Esophagus muscularis mucosa (tissue), 4 donors: ENCODE measurements at regions not wholly inside any gene's neighbourhood (a gene's known extent, or its start where the extent isn't known, plus 50 kb on each side); places are given as distances from the start of the nearest gene placed in this dataset.

Experiments
- EP300 ChIP-seq: sonication (generic); formaldehyde crosslinking; IDR thresholded peaks from one replicate; pipeline ENCODE4 v1.6.1; 2017; ENCODE audit warnings: antibody characterized with exemption
- POLR2A ChIP-seq: fragments of 450-650 bp; IDR thresholded peaks from one replicate; pipeline ENCODE4 v1.6.1; 2017; ENCODE audit warnings: antibody characterized with exemption, moderate library complexity, mild to moderate bottlenecking, low read depth
- TF ChIP-seq, protein P1 (sequence below), 3 experiments: fragments of 200-600 bp in 2 of 3; fragments of 450-650 bp in 1 of 3; sonication (generic) in 2 of 3; IDR thresholded peaks; one replicate each; pipeline ENCODE4 v1.5.1; 2017 to 2019; ENCODE audit warnings: antibody characterized with exemption in 3 of 3, mild to moderate bottlenecking in 2 of 3, moderate library complexity in 1 of 3

DNA sequence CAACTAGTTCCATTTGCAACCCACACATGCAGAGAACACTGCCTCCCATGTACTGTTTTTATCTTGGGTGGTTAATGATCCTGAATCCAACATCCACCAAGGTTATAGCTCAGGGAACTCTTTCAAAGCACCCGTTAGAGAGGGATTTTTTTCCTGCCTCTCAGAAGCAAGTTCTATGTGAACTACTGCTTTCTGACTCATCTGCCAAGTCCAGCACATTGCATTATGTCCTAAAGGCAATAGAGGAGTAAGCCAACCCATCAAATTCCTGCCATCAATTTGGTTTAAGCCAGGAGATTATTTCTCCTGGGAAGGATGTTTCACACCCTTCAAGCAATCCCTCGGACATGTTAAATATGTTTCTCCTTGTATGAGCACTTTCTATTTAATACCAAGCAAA is 334.5 kb downstream of the GASK1B start:
- no peak for TF ChIP-seq POLR2A
- TF ChIP-seq, protein P1, sequence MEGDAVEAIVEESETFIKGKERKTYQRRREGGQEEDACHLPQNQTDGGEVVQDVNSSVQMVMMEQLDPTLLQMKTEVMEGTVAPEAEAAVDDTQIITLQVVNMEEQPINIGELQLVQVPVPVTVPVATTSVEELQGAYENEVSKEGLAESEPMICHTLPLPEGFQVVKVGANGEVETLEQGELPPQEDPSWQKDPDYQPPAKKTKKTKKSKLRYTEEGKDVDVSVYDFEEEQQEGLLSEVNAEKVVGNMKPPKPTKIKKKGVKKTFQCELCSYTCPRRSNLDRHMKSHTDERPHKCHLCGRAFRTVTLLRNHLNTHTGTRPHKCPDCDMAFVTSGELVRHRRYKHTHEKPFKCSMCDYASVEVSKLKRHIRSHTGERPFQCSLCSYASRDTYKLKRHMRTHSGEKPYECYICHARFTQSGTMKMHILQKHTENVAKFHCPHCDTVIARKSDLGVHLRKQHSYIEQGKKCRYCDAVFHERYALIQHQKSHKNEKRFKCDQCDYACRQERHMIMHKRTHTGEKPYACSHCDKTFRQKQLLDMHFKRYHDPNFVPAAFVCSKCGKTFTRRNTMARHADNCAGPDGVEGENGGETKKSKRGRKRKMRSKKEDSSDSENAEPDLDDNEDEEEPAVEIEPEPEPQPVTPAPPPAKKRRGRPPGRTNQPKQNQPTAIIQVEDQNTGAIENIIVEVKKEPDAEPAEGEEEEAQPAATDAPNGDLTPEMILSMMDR (IDR thresholded peaks at IDR 0.05), result no peak
- TF ChIP-seq EP300, result no peak
